GM23248 (cell line): ENCODE measurements at regions not wholly inside any gene's neighbourhood (a gene's known extent, or its start where the extent isn't known, plus 50 kb on each side); places are given as distances from the start of the nearest gene placed in this dataset.

Source experiments
- EZH2 ChIP-seq: fragments of 200-600 bp; sonication (generic); IDR thresholded peaks from 2 replicates; pipeline ENCODE4 v1.6.1; 2018; ENCODE audit warnings: antibody characterized with exemption, mild to moderate bottlenecking; ENCODE audit not compliant: insufficient read depth, poor library complexity, severe bottlenecking
- EZH2phosphoT487 ChIP-seq: fragments of 200-600 bp; sonication (generic); IDR thresholded peaks from 2 replicates; pipeline ENCODE4 v1.6.1; 2018; ENCODE audit warnings: antibody characterized with exemption, moderate library complexity, mild to moderate bottlenecking, low read depth; ENCODE audit not compliant: insufficient read depth

DNA sequence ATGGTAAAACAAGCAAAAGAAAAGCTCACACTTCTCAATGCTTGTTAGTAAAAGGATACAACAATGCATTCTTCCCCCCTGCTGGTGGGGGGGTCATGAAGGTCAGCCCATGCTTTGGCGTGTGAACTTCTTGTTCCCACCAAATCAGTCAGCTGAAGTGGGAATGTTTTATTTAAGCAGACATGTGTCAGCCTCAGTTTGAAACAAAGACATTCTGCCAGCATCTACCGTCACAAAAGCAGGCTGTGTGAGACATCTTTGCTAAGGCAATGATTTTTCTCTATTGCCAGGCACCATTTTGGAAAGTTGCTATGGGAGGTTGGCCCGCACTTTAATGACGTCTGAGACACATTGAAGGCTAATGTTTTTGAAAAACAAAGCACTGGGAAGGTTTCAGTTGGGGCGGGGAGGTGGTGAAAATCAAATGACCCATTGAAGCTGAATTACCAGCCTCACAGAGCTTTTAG is 206.6 kb downstream of the TLE3 start:
- TF ChIP-seq EZH2phosphoT487 (no peak), EZH2 (no peak)
